ENCODE measurements at regions not wholly inside any gene's neighbourhood (a gene's known extent, or its start where the extent isn't known, plus 50 kb on each side); places are given as distances from the start of the nearest gene placed in this dataset.
"Not testable (repeated sequence)": the region's sequence is repeated elsewhere in the genome, so short reads cannot be mapped to it uniquely, and the experiment has no call there.

DNA sequence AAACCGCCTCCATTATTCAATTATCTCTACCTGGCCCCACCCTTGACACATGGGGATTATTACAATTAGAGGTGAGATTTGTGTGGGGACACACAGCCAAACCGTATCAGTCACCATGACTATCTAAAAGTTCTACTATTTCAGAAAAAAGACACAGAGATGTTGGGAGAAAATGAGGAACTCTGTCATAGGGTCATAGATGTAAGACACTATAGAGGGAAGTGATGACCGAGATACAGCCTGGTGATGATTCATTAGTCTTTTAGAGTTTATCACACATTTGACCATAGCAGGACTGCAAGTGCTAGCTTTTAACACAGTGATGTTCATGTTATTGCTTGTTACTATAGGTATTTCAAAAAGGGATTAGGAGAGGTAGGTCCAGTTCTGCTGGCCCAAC lies 357.0 kb upstream of the AADAT start:
- no peaks in the 10 kb centered on the region for H3K9me3 ChIP-seq
- POLR2A ChIA-PET = no interaction called here
- WGBS (ENCODE audit: insufficient coverage) = no CpG with 5 or more reads among the region's 3 CpGs
- no peaks in the 10 kb centered on the region for H3K27me3 Mint-ChIP-seq
- H3K4me1 ChIP-seq (ENCODE audit: control insufficient read depth in 1 of 2, extremely low read depth in 1 of 2, insufficient read depth in 2 of 2, low read length in 2 of 2) = no peaks in the 10 kb centered on the region
- no peak overlapping the region for H3K4me3 Mint-ChIP-seq
- no peaks in the 10 kb centered on the region for H3K4me1 Mint-ChIP-seq
- H3K27me3 ChIP-seq (replicated peaks in 1 of 2; ENCODE audit: control insufficient read depth in 2 of 2, extremely low read depth in 1 of 2, insufficient read depth in 2 of 2, low read length in 1 of 2) = no peaks in the 10 kb centered on the region
- no peak overlapping the region for H3K27ac ChIP-seq (ENCODE audit: low read length)
- CTCF ChIA-PET = no interaction called here
- H3K27ac Mint-ChIP-seq = no peak overlapping the region
- H3K4me3 ChIP-seq (ENCODE audit: control insufficient read depth in 1 of 2, extremely low read depth in 1 of 2, low read length in 1 of 2) = no peak overlapping the region
- no peaks in the 10 kb centered on the region for H3K36me3 Mint-ChIP-seq
- ATAC-seq (replicated peaks in 1 of 4) (no peak), DNase-seq (no peak)
- H3K36me3 ChIP-seq (ENCODE audit: control insufficient read depth in 2 of 2, extremely low read depth in 1 of 2, insufficient read depth in 1 of 2, low read length in 1 of 2) = no peaks in the 10 kb centered on the region
- peaks cover 0 to 15% (median 5%) of the 10 kb centered on the region in 3 donors for H3K9me3 Mint-ChIP-seq

DNA sequence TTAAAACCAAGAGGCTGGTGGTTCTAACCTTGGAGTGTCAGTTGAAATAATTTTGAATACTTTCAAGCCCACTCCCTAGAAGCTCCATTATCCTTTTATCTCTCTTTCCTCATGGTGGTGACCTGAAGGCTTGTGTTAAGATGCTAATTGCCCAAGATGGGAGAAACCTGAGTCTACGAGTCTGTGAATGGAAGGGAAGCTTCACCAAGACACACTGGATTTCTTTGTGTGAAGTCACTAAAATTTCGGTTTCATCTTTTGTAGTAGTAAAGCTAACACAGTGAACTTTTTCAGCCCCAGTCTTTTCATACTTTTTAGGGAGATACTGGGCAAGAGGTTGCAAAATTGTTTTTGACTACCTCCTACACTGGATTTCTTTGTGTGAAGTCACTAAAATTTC lies 351.4 kb upstream of the AADAT start:
- WGBS (ENCODE audit: insufficient coverage) = no CpG with 5 or more reads among the region's 2 CpGs
- ATAC-seq (replicated peaks in 1 of 4); H3K4me1 Mint-ChIP-seq; DNase-seq; H3K4me3 Mint-ChIP-seq; H3K36me3 ChIP-seq (ENCODE audit: control insufficient read depth in 2 of 2, extremely low read depth in 1 of 2, insufficient read depth in 1 of 2, low read length in 1 of 2); H3K27me3 ChIP-seq (replicated peaks in 1 of 2; ENCODE audit: control insufficient read depth in 2 of 2, extremely low read depth in 1 of 2, insufficient read depth in 2 of 2, low read length in 1 of 2); H3K27me3 Mint-ChIP-seq; H3K27ac Mint-ChIP-seq; CTCF ChIA-PET; H3K36me3 Mint-ChIP-seq; H3K4me1 ChIP-seq (ENCODE audit: control insufficient read depth in 1 of 2, extremely low read depth in 1 of 2, insufficient read depth in 2 of 2, low read length in 2 of 2); H3K27ac ChIP-seq (ENCODE audit: low read length); H3K9me3 ChIP-seq; H3K9me3 Mint-ChIP-seq; H3K4me3 ChIP-seq (ENCODE audit: control insufficient read depth in 1 of 2, extremely low read depth in 1 of 2, low read length in 1 of 2); POLR2A ChIA-PET: not testable (repeated sequence)

DNA sequence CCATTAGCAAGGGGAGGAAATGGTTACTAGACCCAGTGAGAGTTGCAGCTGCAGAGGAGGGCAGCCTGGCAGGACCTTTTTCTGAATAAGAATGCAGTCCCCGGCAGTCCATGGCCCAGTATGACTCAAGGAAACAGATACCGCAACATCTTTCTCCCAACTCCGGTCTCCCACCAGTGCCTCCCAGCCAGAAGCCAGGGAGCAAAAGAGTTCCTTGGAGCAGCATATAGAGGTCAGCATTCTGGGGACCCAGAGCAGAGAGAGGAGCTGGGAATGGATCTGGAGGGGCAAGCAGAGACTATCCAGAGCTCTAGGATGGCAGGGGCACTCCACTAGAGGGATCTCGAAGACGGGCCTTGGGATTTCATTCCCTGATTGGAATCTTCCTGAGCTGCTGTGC lies 339.2 kb upstream of the AADAT start:
- H3K27me3 Mint-ChIP-seq = no peaks in the 10 kb centered on the region
- Histone ChIP-seq H3K27ac (ENCODE audit: low read length) (no peak overlapping the region), H3K4me1 (ENCODE audit: control insufficient read depth in 1 of 2, extremely low read depth in 1 of 2, insufficient read depth in 2 of 2, low read length in 2 of 2) (no peaks in the 10 kb centered on the region), H3K27me3 (replicated peaks in 1 of 2; ENCODE audit: control insufficient read depth in 2 of 2, extremely low read depth in 1 of 2, insufficient read depth in 2 of 2, low read length in 1 of 2) (no peaks in the 10 kb centered on the region), H3K9me3 (no peaks in the 10 kb centered on the region), H3K36me3 (ENCODE audit: control insufficient read depth in 2 of 2, extremely low read depth in 1 of 2, insufficient read depth in 1 of 2, low read length in 1 of 2) (no peaks in the 10 kb centered on the region), H3K4me3 (ENCODE audit: control insufficient read depth in 1 of 2, extremely low read depth in 1 of 2, low read length in 1 of 2) (no peak overlapping the region)
- ChIA-PET POLR2A (no interaction called here), CTCF (no interaction called here)
- H3K36me3 Mint-ChIP-seq = no peaks in the 10 kb centered on the region
- no peak overlapping the region for H3K4me3 Mint-ChIP-seq
- DNase-seq = no peak
- peaks cover 0 to 10% (median 7%) of the 10 kb centered on the region in 3 donors for H3K9me3 Mint-ChIP-seq
- 88% methylated on average over 2 of the region's 5 CpGs for WGBS (ENCODE audit: insufficient coverage)
- ATAC-seq (replicated peaks in 1 of 4) = no peak
- H3K27ac Mint-ChIP-seq = no peak overlapping the region
- no peaks in the 10 kb centered on the region for H3K4me1 Mint-ChIP-seq

DNA sequence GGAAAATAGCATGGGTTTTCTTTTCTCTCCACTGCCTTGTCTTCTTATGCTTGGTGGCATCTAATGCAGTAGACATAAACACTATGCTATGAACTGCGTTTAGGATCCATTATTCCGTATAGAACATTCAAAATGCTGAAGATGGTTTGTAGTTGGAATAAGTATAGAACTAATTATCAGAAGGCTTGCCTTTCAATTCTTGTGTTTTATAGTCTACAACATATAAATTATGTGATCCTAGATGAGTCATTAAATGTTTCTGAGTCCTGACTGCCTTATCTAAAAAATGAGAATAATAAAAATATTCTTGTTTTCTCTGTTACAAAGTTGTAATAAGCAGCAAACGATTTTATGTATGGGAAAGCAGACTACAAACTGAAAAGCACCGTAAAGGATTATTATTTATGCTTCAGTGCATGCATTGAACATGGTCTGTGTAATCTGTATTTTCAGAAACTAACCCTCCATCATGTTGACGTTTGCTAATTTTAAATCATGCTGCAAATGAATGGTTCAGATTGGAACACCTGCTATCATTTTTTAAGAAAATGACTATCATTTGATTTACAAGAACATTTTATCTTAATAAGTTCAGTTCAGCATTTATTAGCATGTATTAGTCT lies 335.9 kb upstream of the AADAT start:
- ChIA-PET CTCF (no interaction called here), POLR2A (no interaction called here)
- Histone ChIP-seq H3K36me3 (ENCODE audit: control insufficient read depth in 2 of 2, extremely low read depth in 1 of 2, insufficient read depth in 1 of 2, low read length in 1 of 2) (no peaks in the 10 kb centered on the region), H3K27ac (ENCODE audit: low read length) (no peak overlapping the region), H3K4me1 (ENCODE audit: control insufficient read depth in 1 of 2, extremely low read depth in 1 of 2, insufficient read depth in 2 of 2, low read length in 2 of 2) (no peaks in the 10 kb centered on the region), H3K4me3 (ENCODE audit: control insufficient read depth in 1 of 2, extremely low read depth in 1 of 2, low read length in 1 of 2) (no peak overlapping the region), H3K9me3 (no peaks in the 10 kb centered on the region), H3K27me3 (replicated peaks in 1 of 2; ENCODE audit: control insufficient read depth in 2 of 2, extremely low read depth in 1 of 2, insufficient read depth in 2 of 2, low read length in 1 of 2) (no peaks in the 10 kb centered on the region)
- H3K9me3 Mint-ChIP-seq = peaks cover 0 to 7% (median 4%) of the 10 kb centered on the region in 3 donors
- no peak overlapping the region for H3K27ac Mint-ChIP-seq
- no peak overlapping the region for H3K4me3 Mint-ChIP-seq
- H3K4me1 Mint-ChIP-seq = no peaks in the 10 kb centered on the region
- DNase-seq (no peak), ATAC-seq (replicated peaks in 1 of 4) (no peak)
- WGBS (ENCODE audit: insufficient coverage) = no CpG with 5 or more reads among the region's 5 CpGs
- H3K36me3 Mint-ChIP-seq = no peaks in the 10 kb centered on the region
- H3K27me3 Mint-ChIP-seq = no peaks in the 10 kb centered on the region

DNA sequence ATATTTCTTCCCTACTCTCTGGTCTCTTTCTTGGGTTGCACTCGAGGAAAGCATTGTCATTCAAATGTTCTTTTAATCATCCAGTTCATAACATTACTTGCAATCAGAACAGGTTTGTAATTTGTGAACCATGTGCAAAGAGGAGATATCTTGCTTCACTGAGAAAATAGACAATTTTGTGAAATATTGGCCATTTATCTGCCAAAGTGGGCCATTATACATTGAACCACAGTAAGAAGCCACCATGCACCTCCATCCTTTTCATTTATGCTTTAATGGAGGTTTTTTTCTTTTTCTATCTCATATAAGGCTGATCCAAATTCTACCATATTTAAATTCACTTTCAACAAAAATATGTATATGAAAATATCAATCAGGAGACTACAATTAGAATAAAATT lies 335.3 kb upstream of the AADAT start:
- no peaks in the 10 kb centered on the region for H3K9me3 ChIP-seq
- H3K9me3 Mint-ChIP-seq = peaks cover 0 to 7% (median 4%) of the 10 kb centered on the region in 3 donors
- no peak for DNase-seq
- no peak overlapping the region for H3K4me3 Mint-ChIP-seq
- H3K4me1 ChIP-seq (ENCODE audit: control insufficient read depth in 1 of 2, extremely low read depth in 1 of 2, insufficient read depth in 2 of 2, low read length in 2 of 2) = no peaks in the 10 kb centered on the region
- H3K4me3 ChIP-seq (ENCODE audit: control insufficient read depth in 1 of 2, extremely low read depth in 1 of 2, low read length in 1 of 2) = no peak overlapping the region
- H3K27ac ChIP-seq (ENCODE audit: low read length) = no peak overlapping the region
- ATAC-seq (replicated peaks in 1 of 4) = no peak
- H3K27me3 ChIP-seq (replicated peaks in 1 of 2; ENCODE audit: control insufficient read depth in 2 of 2, extremely low read depth in 1 of 2, insufficient read depth in 2 of 2, low read length in 1 of 2) = no peaks in the 10 kb centered on the region
- no peak overlapping the region for H3K27ac Mint-ChIP-seq
- no peaks in the 10 kb centered on the region for H3K36me3 Mint-ChIP-seq
- no peaks in the 10 kb centered on the region for H3K27me3 Mint-ChIP-seq
- WGBS (ENCODE audit: insufficient coverage) = no CpG with 5 or more reads among the region's 1 CpG
- no peaks in the 10 kb centered on the region for H3K36me3 ChIP-seq (ENCODE audit: control insufficient read depth in 2 of 2, extremely low read depth in 1 of 2, insufficient read depth in 1 of 2, low read length in 1 of 2)
- ChIA-PET POLR2A (no interaction called here), CTCF (no interaction called here)
- H3K4me1 Mint-ChIP-seq = no peaks in the 10 kb centered on the region

DNA sequence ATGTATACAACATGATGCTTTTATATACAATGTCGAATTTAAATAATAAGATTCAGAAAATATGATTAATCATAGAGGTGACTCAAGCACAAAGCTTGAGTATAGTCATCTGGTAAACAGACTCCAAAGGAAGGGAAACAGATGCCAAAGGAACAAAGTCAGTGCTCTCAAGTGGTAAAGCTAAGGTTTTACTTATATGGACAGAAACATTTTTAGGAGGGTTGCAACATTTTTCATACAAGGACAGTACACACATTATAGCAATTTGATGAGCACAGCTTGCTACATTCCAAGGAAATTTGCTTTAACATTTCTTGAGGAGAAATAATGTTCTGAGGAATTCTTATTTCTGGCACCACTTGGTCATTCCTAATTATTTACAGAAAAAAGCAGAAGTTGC lies 333.4 kb upstream of the AADAT start:
- CTCF ChIA-PET = no interaction called here
- Mint-ChIP-seq H3K36me3 (no peaks in the 10 kb centered on the region), H3K4me1 (no peaks in the 10 kb centered on the region), H3K27ac (no peak overlapping the region), H3K27me3 (no peaks in the 10 kb centered on the region), H3K4me3 (no peak overlapping the region), H3K9me3 (peaks cover 0 to 4% (median under 1%) of the 10 kb centered on the region in 3 donors)
- no peak for DNase-seq
- no peak overlapping the region for H3K27ac ChIP-seq (ENCODE audit: low read length)
- H3K36me3 ChIP-seq (ENCODE audit: control insufficient read depth in 2 of 2, extremely low read depth in 1 of 2, insufficient read depth in 1 of 2, low read length in 1 of 2) = no peaks in the 10 kb centered on the region
- H3K4me1 ChIP-seq (ENCODE audit: control insufficient read depth in 1 of 2, extremely low read depth in 1 of 2, insufficient read depth in 2 of 2, low read length in 2 of 2) = no peaks in the 10 kb centered on the region
- no CpG with 5 or more reads among the region's 1 CpG for WGBS (ENCODE audit: insufficient coverage)
- no peaks in the 10 kb centered on the region for H3K9me3 ChIP-seq
- no peaks in the 10 kb centered on the region for H3K27me3 ChIP-seq (replicated peaks in 1 of 2; ENCODE audit: control insufficient read depth in 2 of 2, extremely low read depth in 1 of 2, insufficient read depth in 2 of 2, low read length in 1 of 2)
- POLR2A ChIA-PET = no interaction called here
- no peak overlapping the region for H3K4me3 ChIP-seq (ENCODE audit: control insufficient read depth in 1 of 2, extremely low read depth in 1 of 2, low read length in 1 of 2)
- no peak for ATAC-seq (replicated peaks in 1 of 4)

DNA sequence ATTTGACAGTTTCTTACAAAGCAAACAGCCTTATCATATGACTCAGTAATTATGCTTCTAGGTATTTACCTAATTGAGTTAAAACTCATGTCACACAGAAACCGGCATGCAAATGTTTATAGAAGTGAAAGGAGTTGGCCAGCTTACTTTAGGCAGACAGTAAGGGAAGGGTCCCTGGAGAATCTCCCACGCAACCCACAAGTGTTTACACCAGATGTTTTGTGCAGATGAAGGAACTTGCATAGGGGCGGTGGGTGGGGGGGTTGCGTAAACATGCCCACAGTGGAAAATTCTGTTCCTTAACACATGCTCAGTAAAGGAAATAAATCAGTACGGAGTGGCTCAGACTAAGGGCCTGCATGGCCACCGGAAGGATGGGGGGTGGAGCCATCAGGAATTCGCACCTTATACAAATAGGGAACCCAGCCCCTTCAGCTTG lies 330.5 kb upstream of the AADAT start:
- Histone ChIP-seq H3K9me3 (no peaks in the 10 kb centered on the region), H3K27ac (ENCODE audit: low read length) (no peak overlapping the region), H3K27me3 (replicated peaks in 1 of 2; ENCODE audit: control insufficient read depth in 2 of 2, extremely low read depth in 1 of 2, insufficient read depth in 2 of 2, low read length in 1 of 2) (no peaks in the 10 kb centered on the region), H3K4me1 (ENCODE audit: control insufficient read depth in 1 of 2, extremely low read depth in 1 of 2, insufficient read depth in 2 of 2, low read length in 2 of 2) (no peaks in the 10 kb centered on the region), H3K4me3 (ENCODE audit: control insufficient read depth in 1 of 2, extremely low read depth in 1 of 2, low read length in 1 of 2) (no peak overlapping the region), H3K36me3 (ENCODE audit: control insufficient read depth in 2 of 2, extremely low read depth in 1 of 2, insufficient read depth in 1 of 2, low read length in 1 of 2) (no peaks in the 10 kb centered on the region)
- Mint-ChIP-seq H3K4me3 (no peak overlapping the region), H3K4me1 (no peaks in the 10 kb centered on the region), H3K27ac (no peak overlapping the region), H3K9me3 (peaks cover 0 to 4% (median 2%) of the 10 kb centered on the region in 3 donors), H3K36me3 (no peaks in the 10 kb centered on the region), H3K27me3 (no peaks in the 10 kb centered on the region)
- CTCF ChIA-PET = no interaction called here
- ATAC-seq (replicated peaks in 1 of 4) (no peak), DNase-seq (peak in 1 of 35 experiments; percentile 0)
- no CpG with 5 or more reads among the region's 7 CpGs for WGBS (ENCODE audit: insufficient coverage)
- POLR2A ChIA-PET = no interaction called here

Data from T-cell (primary cell).